HG03139 (cell line): ENCODE measurements at regions not wholly inside any gene's neighbourhood (a gene's known extent, or its start where the extent isn't known, plus 50 kb on each side); places are given as distances from the start of the nearest gene placed in this dataset.

Source experiments
- ATAC-seq: cut with Tn5 transposase; IDR thresholded peaks from one replicate; pipeline ENCODE4 v1.9.1; 2021; ENCODE audit not compliant: unreplicated experiment

DNA sequence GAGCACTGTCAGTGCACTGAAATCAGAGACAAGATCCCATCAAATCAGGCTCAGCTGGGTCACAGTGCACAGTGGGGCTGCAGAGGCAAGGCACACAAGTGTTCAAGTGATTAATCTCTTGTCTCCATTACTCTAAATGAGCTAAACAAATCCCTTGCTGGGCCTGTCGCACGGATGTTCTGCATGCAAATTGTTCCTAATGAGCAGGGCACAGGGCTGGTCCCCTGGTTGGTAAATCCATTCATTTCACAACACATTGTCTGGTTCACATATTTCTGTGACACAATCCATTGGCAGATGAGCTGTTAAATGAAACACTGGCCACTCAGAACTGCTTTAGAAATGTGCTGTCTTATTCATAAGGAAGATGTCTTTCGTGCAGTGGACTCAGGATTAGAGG lies 167.9 kb upstream of the BRINP1 start:
- no peak for ATAC-seq

DNA sequence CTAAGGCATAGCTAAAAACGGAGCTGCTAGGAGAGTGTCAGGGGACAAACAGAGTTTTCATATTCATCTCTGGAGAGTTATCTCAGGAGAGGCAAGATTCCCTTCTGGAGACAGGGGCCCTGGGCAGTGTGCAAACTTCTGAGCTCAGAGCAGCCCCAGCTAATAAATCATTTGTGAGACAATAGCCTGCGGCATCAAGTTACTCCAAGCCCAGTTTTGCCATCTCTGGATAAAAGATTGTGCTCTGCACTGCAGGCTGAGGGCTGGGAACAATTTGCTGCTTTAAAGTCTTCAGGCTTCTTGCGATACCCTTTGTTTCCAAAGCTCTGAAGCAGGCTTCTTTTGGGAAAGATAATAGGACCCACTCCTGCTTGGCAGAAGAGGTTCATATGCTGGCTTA lies 164.3 kb upstream of the BRINP1 start:
- no peak for ATAC-seq

DNA sequence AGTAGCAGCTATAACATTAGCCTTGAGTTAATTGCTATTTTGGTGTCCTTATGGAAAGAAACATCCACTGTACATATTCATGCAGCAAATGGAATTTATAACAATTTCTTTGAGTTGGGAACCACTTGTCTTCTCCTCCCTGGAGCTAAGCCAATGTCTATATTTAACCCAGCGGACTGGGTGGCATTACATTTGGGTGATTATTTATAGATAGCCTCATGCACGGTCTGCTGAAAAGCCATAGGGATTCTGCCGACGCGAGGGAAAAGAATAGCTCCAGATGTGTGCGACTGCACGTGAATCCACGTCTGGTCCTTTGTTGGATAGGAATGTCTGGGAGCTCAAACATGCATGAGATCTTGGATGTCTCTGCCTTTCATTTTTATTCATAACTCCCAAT lies 157.5 kb upstream of the BRINP1 start:
- ATAC-seq: no peak

DNA sequence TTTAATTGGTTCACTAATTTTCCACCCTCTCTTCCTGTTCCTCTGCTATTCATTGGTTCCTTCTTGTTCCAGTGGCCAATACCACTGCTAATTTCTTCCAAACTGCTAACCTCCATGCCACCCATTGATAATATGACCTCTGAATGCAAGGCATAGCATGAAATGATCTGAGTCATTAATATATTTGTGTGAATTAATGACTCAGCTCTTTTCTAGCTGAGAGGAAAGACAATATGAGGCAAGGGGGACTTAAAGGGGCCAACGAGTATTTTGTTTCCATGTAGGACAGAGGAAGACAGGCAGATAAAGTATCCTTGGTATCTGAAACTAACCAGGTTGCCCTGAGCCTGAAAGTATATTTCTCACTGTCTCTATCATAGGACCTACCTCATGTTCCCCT lies 154.3 kb upstream of the BRINP1 start:
- ATAC-seq: no peak

- no peak for ATAC-seq
Measured at GRCh38 chr9:119522381-119522780, 153.1 kb upstream of the BRINP1 start.

DNA sequence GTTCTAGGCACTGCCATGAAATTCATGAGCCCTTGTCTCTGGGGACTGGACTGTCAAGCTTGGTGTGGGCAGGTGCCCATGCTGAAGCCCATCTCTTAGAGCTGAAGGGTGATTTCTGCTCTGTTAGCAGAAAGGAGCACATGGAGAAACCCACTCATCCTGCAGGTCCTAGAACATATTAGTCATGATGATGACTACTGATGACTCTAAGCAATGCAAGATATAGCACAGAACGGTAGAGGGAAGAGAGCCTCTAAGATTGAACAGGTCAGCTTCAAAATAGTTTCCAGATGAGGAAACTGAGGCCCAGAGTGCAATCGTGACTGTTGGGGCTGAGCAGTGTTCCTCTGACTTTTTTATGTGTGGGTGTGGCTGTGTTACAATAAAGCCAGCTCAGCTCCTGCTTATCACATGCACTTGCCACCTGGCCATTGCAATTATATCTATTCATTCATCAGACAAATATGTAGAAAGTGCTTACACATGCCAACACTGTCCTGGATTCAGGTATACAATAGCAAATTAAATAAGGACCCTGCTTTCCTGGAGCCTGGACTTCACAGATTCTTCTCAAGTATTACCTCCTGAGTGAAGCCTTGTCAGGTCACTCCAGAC lies 140.2 kb upstream of the BRINP1 start:
- no peak for ATAC-seq

- ATAC-seq: no peak
Measured at GRCh38 chr9:119501374-119501773, 132.1 kb upstream of the BRINP1 start.

DNA sequence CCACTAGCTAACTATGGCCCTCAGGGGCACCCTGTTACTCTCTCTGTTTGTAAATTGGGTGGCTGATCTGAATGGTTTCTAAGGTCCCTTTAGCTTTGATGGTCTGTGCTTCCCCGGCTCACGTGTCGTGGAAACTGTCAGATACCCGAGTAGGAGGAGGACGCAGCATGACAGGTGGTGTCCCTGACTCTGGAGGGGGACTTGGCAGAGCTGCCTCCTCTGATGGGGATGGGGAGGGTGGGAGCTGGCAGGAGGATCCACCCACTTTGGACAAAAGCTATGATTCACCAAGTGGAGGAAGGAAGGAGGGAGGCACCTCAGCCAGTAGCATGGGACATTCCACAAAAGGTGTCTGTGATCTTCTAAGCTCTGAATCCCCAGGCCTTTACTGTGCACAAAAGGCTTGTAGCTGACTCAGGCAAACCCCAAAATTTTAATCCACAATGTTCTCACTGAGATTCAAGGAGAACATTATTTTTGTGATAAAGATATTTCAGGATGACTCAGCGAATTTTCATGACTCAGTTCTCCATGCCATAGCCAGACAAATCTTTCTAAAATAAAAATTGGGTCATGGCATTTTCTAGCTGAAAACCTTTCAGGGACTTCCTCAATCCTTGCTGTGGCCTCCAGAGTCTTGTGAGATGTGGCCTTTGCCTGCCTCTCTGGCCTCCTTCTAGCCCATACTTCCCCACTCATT lies 131.0 kb upstream of the BRINP1 start:
- ATAC-seq: no peak

DNA sequence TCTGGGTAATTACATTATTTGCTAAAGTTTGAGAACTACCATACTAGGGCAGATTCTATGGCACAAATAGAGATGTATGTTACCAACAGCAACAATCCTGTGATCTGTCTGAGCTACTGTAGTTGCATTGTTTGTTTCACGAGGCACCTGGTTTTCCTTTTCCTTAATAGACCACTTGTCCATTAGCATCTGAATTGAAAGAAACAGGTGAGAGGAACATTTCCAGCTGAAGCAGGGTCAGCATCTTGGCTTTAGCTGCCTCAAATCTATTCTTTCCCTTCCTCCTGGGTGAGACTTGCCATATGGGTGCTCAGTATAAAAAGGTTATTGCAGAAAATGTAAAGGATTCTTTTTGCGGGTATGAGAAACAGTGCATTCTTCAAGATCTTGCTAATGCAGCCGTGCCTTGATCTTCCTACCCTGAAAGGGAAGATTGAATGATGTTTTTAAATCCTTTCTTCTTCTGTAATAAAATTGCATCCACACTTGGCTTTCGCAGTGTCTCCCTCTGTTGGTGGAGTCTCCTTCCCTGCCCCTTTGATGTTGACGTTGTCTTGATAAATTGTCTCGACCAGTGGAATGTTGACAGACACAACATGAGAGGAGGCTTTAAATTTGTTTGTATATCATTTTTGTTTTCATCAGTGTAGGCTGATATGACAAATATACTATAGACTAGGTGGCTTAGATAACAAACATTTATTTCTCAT lies 118.0 kb upstream of the BRINP1 start:
- no peak for ATAC-seq

DNA sequence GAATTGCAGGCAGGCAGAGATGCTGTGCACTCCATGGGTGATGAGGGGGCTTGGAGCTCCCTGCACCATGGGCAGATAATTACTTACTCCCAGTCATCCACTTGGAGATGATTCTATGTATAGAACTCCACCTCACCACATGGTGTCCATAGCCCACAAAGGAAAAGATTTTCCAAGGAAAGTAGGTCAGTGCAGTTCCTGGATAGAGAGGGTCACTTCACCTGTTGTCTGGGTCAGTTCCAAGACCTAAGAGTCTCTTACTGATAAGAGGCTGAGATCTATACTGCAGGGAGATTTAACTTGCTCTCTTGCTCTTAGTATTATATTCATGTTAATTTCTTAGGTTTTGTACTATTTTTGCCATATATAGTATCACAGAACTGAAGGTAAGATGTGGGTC lies 113.9 kb upstream of the BRINP1 start:
- no peak for ATAC-seq

DNA sequence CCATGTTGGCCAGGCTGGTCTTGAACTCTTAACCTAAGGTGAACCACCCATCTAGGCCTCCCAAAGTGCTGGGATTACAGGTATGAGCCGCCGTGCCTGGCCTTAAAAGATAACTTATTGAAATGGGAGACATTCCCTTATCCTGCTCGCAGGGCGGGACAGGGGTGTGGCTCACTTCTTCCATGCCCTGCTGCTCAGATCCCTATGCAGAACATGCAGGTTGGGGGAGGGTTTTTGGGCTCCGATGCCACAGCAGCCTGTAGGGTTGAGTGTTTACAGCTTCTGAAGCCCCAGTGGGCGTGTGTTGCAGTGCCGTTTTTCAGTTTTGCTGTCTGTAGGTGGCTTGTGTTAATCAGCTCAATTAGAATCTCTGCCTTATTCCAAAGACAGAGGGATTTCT lies 108.0 kb upstream of the BRINP1 start:
- ATAC-seq: no peak

DNA sequence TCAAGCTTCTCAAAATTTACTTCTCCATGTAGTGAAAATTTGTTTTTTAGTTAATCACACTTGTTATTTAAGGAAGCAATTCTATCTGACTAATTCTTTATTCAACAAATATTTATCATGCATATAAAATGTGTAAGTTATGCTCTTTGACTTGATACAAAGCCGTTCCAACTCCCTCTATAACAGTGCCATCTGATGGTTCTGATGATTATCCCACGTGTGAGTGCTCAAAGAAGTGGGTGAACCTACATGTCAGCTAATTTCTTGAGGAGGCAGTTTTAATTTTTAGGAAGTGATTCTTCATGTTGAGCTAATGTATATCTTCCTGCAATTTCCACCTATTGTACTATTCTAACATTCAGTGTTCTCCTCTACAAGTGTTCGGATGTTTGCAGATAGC lies 88.8 kb upstream of the BRINP1 start:
- ATAC-seq: no peak

DNA sequence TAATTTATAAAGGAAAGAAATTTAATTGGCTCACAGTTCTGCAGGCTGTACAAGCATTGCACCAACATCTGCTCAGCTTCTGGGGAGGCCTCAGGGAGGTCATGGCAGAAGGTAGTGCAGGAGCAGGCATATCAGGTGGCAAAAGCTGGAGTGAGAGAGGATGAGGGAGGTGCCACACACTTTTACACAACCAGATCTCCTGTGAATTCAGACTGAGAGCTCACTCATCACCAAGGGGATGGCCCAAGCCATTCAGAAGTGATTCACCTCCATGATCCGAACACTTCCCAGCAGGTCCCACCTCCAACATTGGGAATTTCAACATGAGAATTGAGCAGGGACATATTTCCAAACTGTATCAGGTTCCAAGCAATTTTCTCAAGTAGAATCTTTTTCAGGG lies 84.7 kb upstream of the BRINP1 start:
- no peak for ATAC-seq

DNA sequence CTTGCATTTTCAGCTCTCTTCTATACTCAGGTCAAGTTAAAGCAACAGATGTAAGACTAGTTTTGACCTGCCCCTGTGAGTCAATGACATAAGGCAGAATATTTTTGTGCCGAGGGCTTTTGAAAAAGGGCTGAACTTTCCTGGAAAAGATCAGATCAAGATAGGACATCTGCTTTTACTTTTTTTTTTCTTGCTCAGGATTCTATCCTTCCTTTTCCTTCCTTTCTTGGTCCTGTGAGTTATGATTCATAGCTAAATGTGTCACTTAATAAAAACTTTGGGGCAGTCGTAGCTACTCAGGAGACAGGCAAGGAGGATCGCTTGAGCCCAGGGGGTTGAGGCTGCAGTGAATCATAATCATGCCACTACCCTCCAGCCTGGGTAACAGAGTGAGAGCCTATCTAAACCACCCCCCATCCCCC lies 84.3 kb upstream of the BRINP1 start:
- no peak for ATAC-seq

GRCh38 chr9:119451426-119451825 lies 82.2 kb upstream of the BRINP1 start:
- ATAC-seq: no peak

DNA sequence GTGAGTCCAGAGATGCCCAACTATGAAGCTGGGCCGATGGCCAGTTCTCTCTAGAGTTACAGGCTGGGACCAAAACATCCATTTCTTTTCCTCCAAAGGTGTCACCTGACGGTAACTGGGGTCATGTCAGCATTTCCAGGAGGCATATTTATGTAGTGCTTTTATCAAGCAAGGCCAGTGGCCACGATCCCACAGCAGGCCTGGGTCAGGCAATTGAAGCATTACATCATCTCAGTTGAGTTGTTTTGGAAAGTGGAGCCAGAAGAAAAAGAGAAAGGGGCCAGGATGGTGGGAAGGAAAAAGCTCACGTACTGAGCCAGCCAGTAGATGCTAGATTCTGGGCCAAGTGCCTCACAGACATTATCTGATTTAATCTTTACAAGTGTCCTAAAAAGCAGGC lies 73.9 kb upstream of the BRINP1 start:
- no peak for ATAC-seq

DNA sequence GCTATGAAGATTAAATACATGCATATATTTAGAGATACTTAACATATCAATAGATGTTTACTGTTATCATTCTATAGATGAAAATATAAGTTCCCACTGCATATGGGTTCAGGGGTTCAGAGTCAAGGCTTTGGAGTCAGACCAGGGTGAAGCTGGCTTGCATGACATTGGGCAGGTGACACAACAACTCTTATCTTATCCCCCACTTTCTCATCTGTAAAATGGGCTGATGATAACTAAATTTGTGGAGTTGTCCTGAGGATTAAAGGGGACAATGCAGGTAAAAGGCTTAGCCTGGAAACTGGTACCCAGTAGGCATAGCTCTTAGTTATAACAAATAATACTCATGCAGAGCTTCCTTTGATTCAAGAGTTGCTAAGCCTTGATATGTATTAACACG lies 72.6 kb upstream of the BRINP1 start:
- no peak for ATAC-seq

GRCh38 chr9:119441338-119441737 lies 72.1 kb upstream of the BRINP1 start:
- no peak for ATAC-seq

- no peak for ATAC-seq
Measured at GRCh38 chr9:119436261-119436660, 67.0 kb upstream of the BRINP1 start.

- no peak for ATAC-seq
Measured at GRCh38 chr9:119435076-119435475, 65.8 kb upstream of the BRINP1 start.

DNA sequence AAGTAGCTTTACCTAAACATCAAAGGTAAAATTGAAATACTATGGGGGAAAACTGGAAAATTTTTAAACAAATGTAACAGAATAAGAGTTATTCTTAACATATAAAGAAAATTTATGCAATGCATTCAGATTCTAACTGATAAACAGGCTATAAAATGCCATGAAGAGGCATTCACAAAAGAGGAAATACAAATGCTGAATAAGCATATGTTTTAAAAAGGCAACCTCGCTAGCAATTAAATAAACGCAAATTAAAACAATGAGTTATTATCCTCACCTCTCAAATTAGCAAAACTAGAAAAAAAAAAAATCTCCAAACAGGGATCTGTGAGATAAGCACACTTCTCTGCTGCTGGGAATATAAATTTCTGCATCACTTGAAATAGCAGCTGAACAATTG lies 63.2 kb upstream of the BRINP1 start:
- no peak for ATAC-seq

DNA sequence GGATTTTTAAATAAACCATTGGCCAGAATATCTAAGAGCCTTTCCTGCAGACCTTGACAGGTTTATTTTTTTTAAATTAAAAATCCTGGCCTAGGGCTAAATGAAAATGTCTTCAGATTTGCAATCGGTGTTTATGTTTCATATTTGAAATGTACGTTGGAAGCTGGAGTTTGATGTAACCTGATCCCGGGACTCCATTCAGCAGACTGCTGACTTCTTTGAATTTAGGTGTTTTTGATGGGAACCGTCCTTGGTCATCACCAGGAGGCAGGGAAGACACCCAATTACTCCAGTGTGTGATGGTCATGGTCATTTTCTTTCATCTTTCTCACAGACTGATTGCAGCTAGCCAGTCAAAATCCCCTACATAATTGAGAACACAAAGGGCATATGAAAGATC lies 60.1 kb upstream of the BRINP1 start:
- no peak for ATAC-seq
